HG02943 (cell line): ENCODE measurements at regions not wholly inside any gene's neighbourhood (a gene's known extent, or its start where the extent isn't known, plus 50 kb on each side); places are given as distances from the start of the nearest gene placed in this dataset.

Experiments
- ATAC-seq: cut with Tn5 transposase; IDR thresholded peaks from one replicate; pipeline ENCODE4 v1.9.1; 2021; ENCODE audit warnings: mild to moderate bottlenecking, low read depth, moderate library complexity; ENCODE audit not compliant: unreplicated experiment

GRCh38 chr12:124517260-124518050 lies 50.0 kb downstream of the NCOR2 start:
- ATAC-seq: no peak

GRCh38 chr12:124516850-124517249 lies 50.6 kb downstream of the NCOR2 start:
- no peak for ATAC-seq

GRCh38 chr12:124515981-124516380 lies 51.4 kb downstream of the NCOR2 start:
- ATAC-seq: no peak

GRCh38 chr12:124514996-124515932 lies 52.1 kb downstream of the NCOR2 start:
- ATAC-seq: no peak

GRCh38 chr12:124514145-124514995 lies 53.0 kb downstream of the NCOR2 start:
- no peak for ATAC-seq

GRCh38 chr12:124513297-124513867 lies 54.0 kb downstream of the NCOR2 start:
- ATAC-seq: no peak

GRCh38 chr12:124512667-124513296 lies 54.6 kb downstream of the NCOR2 start:
- ATAC-seq: no peak

GRCh38 chr12:124511259-124511985 lies 56.0 kb downstream of the NCOR2 start:
- no peak for ATAC-seq

- no peak for ATAC-seq
Observed at GRCh38 chr12:124510301-124510970, 57.0 kb downstream of the NCOR2 start.

GRCh38 chr12:124509676-124510300 lies 57.6 kb downstream of the NCOR2 start:
- ATAC-seq: no peak

- no peak for ATAC-seq
Observed at GRCh38 chr12:124509300-124509675, 58.1 kb downstream of the NCOR2 start.

- ATAC-seq: no peak
Observed at GRCh38 chr12:124508381-124509079, 58.9 kb downstream of the NCOR2 start.

GRCh38 chr12:124507188-124508109 lies 60.0 kb downstream of the NCOR2 start:
- ATAC-seq: no peak

GRCh38 chr12:124506832-124507153 lies 60.6 kb downstream of the NCOR2 start:
- ATAC-seq: no peak

- no peak for ATAC-seq
Observed at GRCh38 chr12:124506145-124506831, 61.1 kb downstream of the NCOR2 start.
